CD4-positive, alpha-beta T cell (primary cell): ENCODE measurements at regions not wholly inside any gene's neighbourhood (a gene's known extent, or its start where the extent isn't known, plus 50 kb on each side); places are given as distances from the start of the nearest gene placed in this dataset.

Experiments
- ATAC-seq: fragments of 200-7000 bp; cut with Tn5 transposase; one replicate; pipeline ENCODE4 v1.10.0; 2022; ENCODE audit warnings: mild to moderate bottlenecking; ENCODE audit not compliant: poor library complexity
- CTCF ChIA-PET: fragments of 350-600 bp; sonication (Branson Sonifier 250); formaldehyde crosslinking; loops from one replicate; lab custom pipeline; 2021; ENCODE audit warnings: antibody characterized with exemption, inconsistent platforms; lab: Charles Lee
- POLR2A ChIA-PET: fragments of 350-600 bp; sonication (Branson Sonifier 250); formaldehyde crosslinking; loops from one replicate; lab custom pipeline; 2021; ENCODE audit warnings: antibody characterized with exemption, inconsistent platforms; lab: Charles Lee
- DNase-seq, 14 experiments: peaks; one replicate each; pipeline ENCODE4 v3.0.0-alpha.2; 2013 to 2020; ENCODE audit warnings: mixed read lengths in 2 of 14
- H3K27ac ChIP-seq, 2 donors: one replicate each; pipeline versions ENCODE4 v1.5.1 to v1.7.0; 2013; ENCODE audit warnings: low read length in 2 of 2, low read depth in 1 of 2, mild to moderate bottlenecking in 1 of 2
- H3K27me3 ChIP-seq, 2 experiments: 1 replicate in 1 of 2; 2 replicates in 1 of 2; pipeline versions ENCODE4 v1.6.1 to v1.7.0; 2013; ENCODE audit warnings: low read length in 2 of 2, control low read depth in 1 of 2, mild to moderate bottlenecking in 1 of 2, moderate library complexity in 1 of 2; ENCODE audit not compliant: insufficient read depth in 2 of 2, control insufficient read depth in 1 of 2
- H3K36me3 ChIP-seq: one replicate; pipeline ENCODE4 v1.6.1; 2013; ENCODE audit warnings: low read length, control low read depth; ENCODE audit not compliant: insufficient read depth
- H3K4me1 ChIP-seq: one replicate; pipeline ENCODE4 v1.6.1; 2013; ENCODE audit warnings: low read length, control low read depth; ENCODE audit not compliant: insufficient read depth
- H3K4me3 ChIP-seq: one replicate; pipeline ENCODE4 v1.5.1; 2013; ENCODE audit warnings: mild to moderate bottlenecking, low read length, moderate library complexity
- H3K9me3 ChIP-seq, 2 experiments: 1 replicate in 1 of 2; 2 replicates in 1 of 2; pipeline versions ENCODE4 v1.6.1 to v1.7.0; 2013; ENCODE audit warnings: low read length in 2 of 2, mild to moderate bottlenecking in 2 of 2, control low read depth in 1 of 2, moderate library complexity in 1 of 2; ENCODE audit not compliant: control insufficient read depth in 1 of 2, insufficient read depth in 1 of 2
- H3K27ac Mint-ChIP-seq: one replicate; pipeline ENCODE4 v1.8.0; 2020; ENCODE audit warnings: mixed read lengths
- H3K27me3 Mint-ChIP-seq: one replicate; pipeline ENCODE4 v1.8.0; 2021; ENCODE audit warnings: mixed read lengths
- H3K36me3 Mint-ChIP-seq: one replicate; pipeline ENCODE4 v1.8.0; 2021; ENCODE audit warnings: low read depth, mixed read lengths
- H3K4me1 Mint-ChIP-seq: one replicate; pipeline ENCODE4 v1.8.0; 2021; ENCODE audit warnings: low read depth, mixed read lengths
- H3K4me3 Mint-ChIP-seq: one replicate; pipeline ENCODE4 v1.8.0; 2020; ENCODE audit warnings: mild to moderate bottlenecking, mixed read lengths
- H3K9me3 Mint-ChIP-seq: one replicate; pipeline ENCODE4 v1.8.0; 2020; ENCODE audit warnings: mixed read lengths
- CTCF ChIP-seq: fragments of 200-600 bp; IDR thresholded peaks from one replicate; pipeline ENCODE4 v1.8.0; 2022; ENCODE audit warnings: antibody characterized with exemption, mild to moderate bottlenecking
- intact Hi-C, 2 experiments: fragments of 100-400 bp; cut with DNase I in 1 of 2; cut with micrococcal nuclease in 1 of 2; formaldehyde crosslinking; loops; one replicate each; pipeline versions ENCODE4 v1.15.1 to v1.9.0; 2023 to 2025; cut with DNase I, micrococcal nuclease

GRCh38 chr4:149161247-149161646 lies 654.4 kb downstream of the IQCM start:
- Histone ChIP-seq H3K4me1 (no peaks in the 10 kb centered on the region), H3K4me3 (no peak overlapping the region), H3K36me3 (no peaks in the 10 kb centered on the region), H3K27me3 (no peaks in the 10 kb centered on the region), H3K27ac (no peak overlapping the region), H3K9me3 (no peaks in the 10 kb centered on the region)
- POLR2A ChIA-PET: no interaction called here
- Mint-ChIP-seq H3K27me3 (peaks cover 2% of the 10 kb centered on the region), H3K36me3 (no peaks in the 10 kb centered on the region), H3K4me1 (no peaks in the 10 kb centered on the region), H3K9me3 (peaks cover under 1% of the 10 kb centered on the region), H3K4me3 (no peak overlapping the region), H3K27ac (no peak overlapping the region)
- CTCF ChIA-PET: no interaction called here
- intact Hi-C loops: no loop called here
- ATAC-seq: no peak
- no peak for TF ChIP-seq CTCF
- no peak for DNase-seq

GRCh38 chr4:149160370-149160769 lies 655.3 kb downstream of the IQCM start:
- ATAC-seq (no peak), DNase-seq (no peak)
- peaks cover 2% of the 10 kb centered on the region for H3K9me3 Mint-ChIP-seq
- POLR2A ChIA-PET: no interaction called here
- Histone ChIP-seq H3K36me3 (no peaks in the 10 kb centered on the region), H3K27me3 (no peaks in the 10 kb centered on the region), H3K4me3 (no peak overlapping the region), H3K9me3 (no peaks in the 10 kb centered on the region), H3K27ac (no peak overlapping the region), H3K4me1 (no peaks in the 10 kb centered on the region)
- H3K27ac Mint-ChIP-seq: no peak overlapping the region
- CTCF ChIA-PET: no interaction called here
- intact Hi-C loops: no loop called here
- no peak overlapping the region for H3K4me3 Mint-ChIP-seq
- H3K27me3 Mint-ChIP-seq: no peaks in the 10 kb centered on the region
- no peaks in the 10 kb centered on the region for H3K36me3 Mint-ChIP-seq
- H3K4me1 Mint-ChIP-seq: no peaks in the 10 kb centered on the region
- no peak for TF ChIP-seq CTCF

DNA sequence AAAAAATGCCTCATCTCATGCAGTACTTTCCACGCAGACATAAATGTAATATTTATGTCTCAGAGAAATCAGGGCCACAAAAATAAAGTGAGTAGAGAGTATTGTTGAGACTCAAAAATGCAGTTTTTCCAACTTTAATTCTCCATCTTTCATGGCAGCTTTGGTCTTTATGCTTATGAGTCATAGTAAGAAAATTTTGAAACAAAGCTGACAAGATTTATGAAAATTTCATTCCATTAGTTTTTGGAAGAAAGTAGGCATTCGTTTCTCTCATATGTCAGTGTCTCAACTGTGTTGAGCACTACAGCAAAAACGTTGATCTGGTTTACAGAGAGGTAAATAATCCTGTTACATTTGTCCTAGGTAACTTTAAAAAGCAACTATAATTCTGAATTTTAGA lies 656.8 kb downstream of the IQCM start:
- no peak overlapping the region for H3K27ac ChIP-seq
- ATAC-seq: no peak
- ChIA-PET POLR2A (no interaction called here), CTCF (no interaction called here)
- H3K4me1 Mint-ChIP-seq: no peaks in the 10 kb centered on the region
- H3K4me3 Mint-ChIP-seq: no peak overlapping the region
- no peak overlapping the region for H3K4me3 ChIP-seq
- H3K4me1 ChIP-seq: no peaks in the 10 kb centered on the region
- H3K36me3 ChIP-seq: no peaks in the 10 kb centered on the region
- H3K27ac Mint-ChIP-seq: no peak overlapping the region
- no peaks in the 10 kb centered on the region for H3K27me3 ChIP-seq
- intact Hi-C loops: no loop called here
- peaks cover 2% of the 10 kb centered on the region for H3K9me3 Mint-ChIP-seq
- no peaks in the 10 kb centered on the region for H3K27me3 Mint-ChIP-seq
- DNase-seq: no peak
- TF ChIP-seq CTCF: no peak
- no peaks in the 10 kb centered on the region for H3K36me3 Mint-ChIP-seq
- no peaks in the 10 kb centered on the region for H3K9me3 ChIP-seq
